Neural progenitor cell (in vitro differentiated cells): ENCODE measurements at regions not wholly inside any gene's neighbourhood (a gene's known extent, or its start where the extent isn't known, plus 50 kb on each side); places are given as distances from the start of the nearest gene placed in this dataset.

Source experiments
- DNase-seq: peaks from one replicate; pipeline ENCODE4 v3.0.0-alpha.2; 2016; ENCODE audit warnings: low spot score
- H2AFZ ChIP-seq: fragments of 200-600 bp; sonication (generic); replicated peaks from 2 replicates; pipeline ENCODE4 v1.6.1; 2016; ENCODE audit warnings: antibody characterized with exemption
- H3F3A ChIP-seq: fragments of 200-600 bp; sonication (generic); 2 replicates; pipeline ENCODE4 v1.6.1; 2016; ENCODE audit warnings: antibody characterized with exemption, low read depth
- H3K27ac ChIP-seq: fragments of 200-600 bp; sonication (generic); 2 replicates; pipeline ENCODE4 v1.5.1; 2016; ENCODE audit warnings: mild to moderate bottlenecking
- H3K27me3 ChIP-seq: fragments of 200-600 bp; sonication (generic); 2 replicates; pipeline ENCODE4 v1.6.1; 2016; ENCODE audit warnings: mild to moderate bottlenecking, moderate library complexity
- H3K36me3 ChIP-seq: fragments of 200-600 bp; sonication (generic); 2 replicates; pipeline ENCODE4 v1.5.1; 2016
- H3K4me1 ChIP-seq: fragments of 200-600 bp; sonication (generic); 2 replicates; pipeline ENCODE4 v1.6.1; 2016; ENCODE audit warnings: mixed run types
- H3K4me2 ChIP-seq: fragments of 200-600 bp; sonication (generic); 2 replicates; pipeline ENCODE4 v1.6.1; 2016
- H3K4me3 ChIP-seq: fragments of 200-600 bp; sonication (generic); 2 replicates; pipeline ENCODE4 v1.5.1; 2016
- H3K79me2 ChIP-seq: fragments of 200-600 bp; sonication (generic); 2 replicates; pipeline ENCODE4 v1.6.1; 2016; ENCODE audit warnings: low read depth
- H3K9ac ChIP-seq: fragments of 200-600 bp; sonication (generic); 2 replicates; pipeline ENCODE4 v1.6.1; 2016
- H3K9me3 ChIP-seq: fragments of 200-600 bp; sonication (generic); 2 replicates; pipeline ENCODE4 v1.5.1; 2016; ENCODE audit warnings: low read depth
- H4K20me1 ChIP-seq: fragments of 200-600 bp; sonication (generic); 2 replicates; pipeline ENCODE4 v1.6.1; 2016; ENCODE audit warnings: low read depth
- H3K27ac Mint-ChIP-seq: 3 replicates; pipeline ENCODE4 v1.8.0; 2021; ENCODE audit warnings: mixed read lengths
- H3K27me3 Mint-ChIP-seq: 2 replicates; pipeline ENCODE4 v1.8.0; 2022; ENCODE audit warnings: low read depth, mild to moderate bottlenecking, inconsistent platforms, moderate library complexity, mixed read lengths; ENCODE audit not compliant: insufficient read depth
- H3K36me3 Mint-ChIP-seq: 3 replicates; pipeline ENCODE4 v1.8.0; 2021; ENCODE audit warnings: mixed read lengths
- H3K4me1 Mint-ChIP-seq: 3 replicates; pipeline ENCODE4 v1.8.0; 2021; ENCODE audit warnings: mixed read lengths
- H3K4me3 Mint-ChIP-seq: 3 replicates; pipeline ENCODE4 v1.8.0; 2021; ENCODE audit warnings: mild to moderate bottlenecking, moderate library complexity, mixed read lengths
- H3K9me3 Mint-ChIP-seq: 3 replicates; pipeline ENCODE4 v1.8.0; 2020; ENCODE audit warnings: mixed read lengths
- CTCF ChIP-seq: fragments of 200-600 bp; sonication (generic); IDR thresholded peaks from 2 replicates; pipeline ENCODE4 v1.5.1; 2017; ENCODE audit warnings: antibody characterized with exemption, mild to moderate bottlenecking
- EZH2 ChIP-seq: fragments of 200-600 bp; sonication (generic); IDR thresholded peaks from 2 replicates; pipeline ENCODE4 v1.6.1; 2017; ENCODE audit warnings: antibody characterized with exemption, mild to moderate bottlenecking, moderate library complexity
- EZH2phosphoT487 ChIP-seq: fragments of 200-600 bp; sonication (generic); IDR thresholded peaks from 2 replicates; pipeline ENCODE4 v1.6.1; 2017; ENCODE audit warnings: antibody characterized with exemption

DNA sequence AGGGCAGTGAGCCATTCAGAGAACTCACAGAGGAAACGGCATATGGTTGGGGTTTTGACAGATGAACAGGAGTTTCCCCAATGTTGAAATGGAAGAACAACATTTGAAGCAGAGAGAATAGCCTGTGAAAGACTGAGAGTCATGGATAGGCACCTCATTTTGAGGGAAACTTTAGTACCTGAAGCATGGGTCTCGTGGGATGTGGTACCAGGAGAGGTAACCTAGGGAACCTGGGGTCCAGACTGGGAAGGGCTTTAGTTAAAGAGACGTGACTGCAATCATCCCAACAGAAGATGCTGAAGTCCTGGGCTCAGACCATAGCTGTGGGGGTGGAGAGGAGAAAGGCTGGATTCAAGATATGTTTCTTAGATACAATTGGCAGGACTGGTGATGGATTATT is 137.8 kb upstream of the CCL2 start:
- Histone ChIP-seq H4K20me1 (no peaks in the 10 kb centered on the region), H3K4me2 (no peak overlapping the region), H3K79me2 (no peaks in the 10 kb centered on the region), H3K27me3 (no peaks in the 10 kb centered on the region), H3K27ac (no peak overlapping the region), H3K36me3 (no peaks in the 10 kb centered on the region), H3K9me3 (no peaks in the 10 kb centered on the region), H3K4me1 (no peaks in the 10 kb centered on the region), H3K9ac (no peak overlapping the region), H3K4me3 (no peak overlapping the region), H2AFZ (no peak overlapping the region), H3F3A (no peaks in the 10 kb centered on the region)
- Mint-ChIP-seq H3K9me3 (no peaks in the 10 kb centered on the region), H3K27me3 (peaks cover 11% of the 10 kb centered on the region), H3K36me3 (no peaks in the 10 kb centered on the region), H3K27ac (no peak overlapping the region), H3K4me3 (no peak overlapping the region), H3K4me1 (peaks cover 4% of the 10 kb centered on the region)
- TF ChIP-seq EZH2 (no peak), EZH2phosphoT487 (no peak), CTCF (no peak)
- no peak for DNase-seq

GRCh38 chr17:34117811-34118210 is 137.3 kb upstream of the CCL2 start:
- Histone ChIP-seq H3K27me3 (no peaks in the 10 kb centered on the region), H3F3A (no peaks in the 10 kb centered on the region), H3K4me3 (no peak overlapping the region), H3K9me3 (no peaks in the 10 kb centered on the region), H3K4me2 (no peak overlapping the region), H3K36me3 (no peaks in the 10 kb centered on the region), H2AFZ (no peak overlapping the region), H3K79me2 (no peaks in the 10 kb centered on the region), H4K20me1 (no peaks in the 10 kb centered on the region), H3K4me1 (no peaks in the 10 kb centered on the region), H3K9ac (no peak overlapping the region), H3K27ac (no peak overlapping the region)
- Mint-ChIP-seq H3K4me1 (peaks cover 4% of the 10 kb centered on the region), H3K4me3 (no peak overlapping the region), H3K27ac (no peak overlapping the region), H3K9me3 (no peaks in the 10 kb centered on the region), H3K36me3 (no peaks in the 10 kb centered on the region), H3K27me3 (peaks cover 11% of the 10 kb centered on the region)
- no peak for DNase-seq
- TF ChIP-seq EZH2phosphoT487: no peak
- no peak for TF ChIP-seq CTCF
- TF ChIP-seq EZH2: no peak

DNA sequence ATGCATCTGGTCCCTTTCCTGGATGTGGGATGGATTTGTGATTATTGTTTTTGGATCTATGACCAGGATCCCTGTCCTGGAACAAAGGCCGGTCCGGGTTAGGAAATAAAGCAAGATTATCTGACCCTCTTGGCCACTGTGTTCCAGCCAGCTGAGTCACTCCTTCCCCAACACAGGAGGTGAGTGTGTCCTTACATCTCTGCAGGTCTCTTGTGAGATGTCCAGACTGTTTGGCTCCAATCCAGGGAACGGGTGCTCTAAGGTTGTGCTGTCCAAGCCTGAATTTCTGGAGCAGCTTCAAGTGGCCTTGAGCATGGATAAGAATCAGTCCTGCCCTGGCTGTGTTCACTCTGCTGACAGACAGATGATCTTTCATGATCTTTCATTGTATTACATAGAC is 136.5 kb upstream of the CCL2 start:
- Histone ChIP-seq H3F3A (no peaks in the 10 kb centered on the region), H3K9me3 (no peaks in the 10 kb centered on the region), H3K9ac (no peak overlapping the region), H3K4me2 (no peak overlapping the region), H3K36me3 (no peaks in the 10 kb centered on the region), H3K4me1 (no peaks in the 10 kb centered on the region), H3K4me3 (no peak overlapping the region), H2AFZ (no peak overlapping the region), H3K27me3 (no peaks in the 10 kb centered on the region), H3K79me2 (no peaks in the 10 kb centered on the region), H3K27ac (no peak overlapping the region), H4K20me1 (no peaks in the 10 kb centered on the region)
- H3K27ac Mint-ChIP-seq: no peak overlapping the region
- H3K4me1 Mint-ChIP-seq: peaks cover 4% of the 10 kb centered on the region
- TF ChIP-seq CTCF (no peak), EZH2phosphoT487 (no peak), EZH2 (no peak)
- no peak overlapping the region for H3K4me3 Mint-ChIP-seq
- peaks cover 11% of the 10 kb centered on the region for H3K27me3 Mint-ChIP-seq
- no peaks in the 10 kb centered on the region for H3K36me3 Mint-ChIP-seq
- no peak for DNase-seq
- no peaks in the 10 kb centered on the region for H3K9me3 Mint-ChIP-seq

DNA sequence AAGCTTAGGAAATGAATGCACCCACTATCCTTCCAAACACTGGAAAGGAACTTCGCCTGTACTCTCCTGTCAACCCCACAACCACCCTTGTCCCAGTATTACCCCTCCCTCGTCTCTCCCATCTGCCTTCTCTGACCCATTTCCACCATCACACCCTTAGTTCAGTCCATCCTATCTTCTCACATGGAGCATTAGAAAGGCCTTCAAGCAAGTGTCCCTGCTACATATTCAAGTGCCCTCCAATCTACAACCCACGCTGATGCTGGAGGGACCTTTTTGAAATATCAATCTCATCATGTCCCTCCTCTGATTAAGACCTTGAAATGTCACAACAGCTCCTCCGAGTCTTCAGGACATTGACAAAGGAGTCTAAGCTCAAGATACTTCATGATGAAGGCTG is 133.8 kb upstream of the CCL2 start:
- no peak overlapping the region for H3K4me2 ChIP-seq
- H3K27me3 ChIP-seq: no peaks in the 10 kb centered on the region
- no peak overlapping the region for H2AFZ ChIP-seq
- H3K79me2 ChIP-seq: no peaks in the 10 kb centered on the region
- Mint-ChIP-seq H3K4me1 (peaks cover 4% of the 10 kb centered on the region), H3K9me3 (no peaks in the 10 kb centered on the region), H3K36me3 (no peaks in the 10 kb centered on the region), H3K4me3 (no peak overlapping the region), H3K27ac (no peak overlapping the region), H3K27me3 (peaks cover 8% of the 10 kb centered on the region)
- H3F3A ChIP-seq: no peaks in the 10 kb centered on the region
- TF ChIP-seq EZH2: no peak
- TF ChIP-seq CTCF: no peak
- no peak for TF ChIP-seq EZH2phosphoT487
- H3K9me3 ChIP-seq: no peaks in the 10 kb centered on the region
- no peak overlapping the region for H3K27ac ChIP-seq
- no peak overlapping the region for H3K4me3 ChIP-seq
- H4K20me1 ChIP-seq: no peaks in the 10 kb centered on the region
- DNase-seq: no peak
- no peaks in the 10 kb centered on the region for H3K4me1 ChIP-seq
- no peaks in the 10 kb centered on the region for H3K36me3 ChIP-seq
- no peak overlapping the region for H3K9ac ChIP-seq
